ENCODE measurements at regions not wholly inside any gene's neighbourhood (a gene's known extent, or its start where the extent isn't known, plus 50 kb on each side); places are given as distances from the start of the nearest gene placed in this dataset.
"Not testable (repeated sequence)": the region's sequence is repeated elsewhere in the genome, so short reads cannot be mapped to it uniquely, and the experiment has no call there.

- TF ChIP-seq CTCF (IDR thresholded peaks at IDR 0.05; ENCODE audit: extremely low read depth in 1 of 2, insufficient read depth in 1 of 2, low read depth in 1 of 2, low read length in 2 of 2); MAX (IDR thresholded peaks at IDR 0.05; ENCODE audit: insufficient read depth, insufficient read length); POLR2A (IDR thresholded peaks at IDR 0.05; ENCODE audit: low read depth, low read length); POLR2AphosphoS5 (IDR thresholded peaks at IDR 0.05; ENCODE audit: insufficient read depth, low read depth, low read length); EZH2 (IDR thresholded peaks at IDR 0.05; ENCODE audit: borderline replicate concordance, low read depth, low read length, severe bottlenecking); GATA2 (IDR thresholded peaks at IDR 0.05; ENCODE audit: insufficient read depth, insufficient read length, low read depth, low read length): not testable (repeated sequence)
These were observed 97.2 kb downstream of the DEFB131A start for GRCh38 chr4:9541388-9541915.

All from endothelial cell of umbilical vein (primary cell).